Choroid plexus epithelial cell (primary cell): ENCODE measurements at regions not wholly inside any gene's neighbourhood (a gene's known extent, or its start where the extent isn't known, plus 50 kb on each side); places are given as distances from the start of the nearest gene placed in this dataset.

Experiments used
- DNase-seq: peaks from one replicate; pipeline ENCODE4 v3.0.0-alpha.2; 2010; ENCODE audit warnings: low read depth
- H3K4me3 ChIP-seq: 2 replicates; pipeline ENCODE4 v1.5.1; 2011; ENCODE audit warnings: low read depth, mild to moderate bottlenecking, control low read depth, low read length, moderate library complexity
- TF ChIP-seq, protein P1 (sequence below): conservative IDR thresholded peaks from 2 replicates; pipeline ENCODE4 v1.5.1; 2011; ENCODE audit warnings: low read depth, mild to moderate bottlenecking, control low read depth, inconsistent platforms, low read length, moderate library complexity

DNA sequence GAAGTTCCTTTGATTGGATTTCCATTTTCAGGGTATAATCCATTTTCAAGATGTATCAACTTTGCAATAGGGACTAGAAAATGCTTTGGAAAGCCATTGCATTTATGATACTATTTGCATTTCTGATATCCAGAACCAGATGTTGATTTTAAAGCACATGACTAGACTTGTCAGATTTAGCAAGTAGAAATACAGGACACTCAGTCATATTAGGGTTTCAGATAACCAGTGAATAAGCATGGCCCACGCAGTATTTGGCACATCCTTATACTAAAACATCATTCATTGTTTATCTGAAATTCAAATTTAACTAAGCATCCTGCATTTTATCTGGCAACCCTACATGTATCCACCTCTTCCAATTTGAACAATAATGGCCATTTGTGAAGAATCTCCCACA is 113.3 kb upstream of the DPT start:
- no peak overlapping the region for H3K4me3 ChIP-seq
- TF ChIP-seq, protein P1, sequence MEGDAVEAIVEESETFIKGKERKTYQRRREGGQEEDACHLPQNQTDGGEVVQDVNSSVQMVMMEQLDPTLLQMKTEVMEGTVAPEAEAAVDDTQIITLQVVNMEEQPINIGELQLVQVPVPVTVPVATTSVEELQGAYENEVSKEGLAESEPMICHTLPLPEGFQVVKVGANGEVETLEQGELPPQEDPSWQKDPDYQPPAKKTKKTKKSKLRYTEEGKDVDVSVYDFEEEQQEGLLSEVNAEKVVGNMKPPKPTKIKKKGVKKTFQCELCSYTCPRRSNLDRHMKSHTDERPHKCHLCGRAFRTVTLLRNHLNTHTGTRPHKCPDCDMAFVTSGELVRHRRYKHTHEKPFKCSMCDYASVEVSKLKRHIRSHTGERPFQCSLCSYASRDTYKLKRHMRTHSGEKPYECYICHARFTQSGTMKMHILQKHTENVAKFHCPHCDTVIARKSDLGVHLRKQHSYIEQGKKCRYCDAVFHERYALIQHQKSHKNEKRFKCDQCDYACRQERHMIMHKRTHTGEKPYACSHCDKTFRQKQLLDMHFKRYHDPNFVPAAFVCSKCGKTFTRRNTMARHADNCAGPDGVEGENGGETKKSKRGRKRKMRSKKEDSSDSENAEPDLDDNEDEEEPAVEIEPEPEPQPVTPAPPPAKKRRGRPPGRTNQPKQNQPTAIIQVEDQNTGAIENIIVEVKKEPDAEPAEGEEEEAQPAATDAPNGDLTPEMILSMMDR: no peak
- DNase-seq: no peak

DNA sequence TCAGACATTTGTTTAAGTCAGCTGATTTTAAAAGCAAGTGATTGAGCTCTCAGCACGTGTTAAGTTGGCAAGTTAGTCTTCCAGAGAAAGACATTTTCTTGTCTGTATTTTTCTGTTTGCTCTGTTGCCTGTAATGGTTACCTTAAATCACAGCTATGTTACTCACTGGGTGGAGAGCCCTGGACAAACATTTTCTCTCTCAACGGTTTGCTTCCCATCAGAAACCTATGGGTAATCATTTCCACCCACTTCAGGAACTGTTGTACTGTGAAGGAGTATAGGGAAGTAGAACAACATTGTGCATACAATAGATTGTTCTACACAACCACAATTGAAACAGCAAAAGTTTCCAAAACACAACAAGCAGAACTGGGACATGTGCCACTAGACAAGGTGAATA is 113.9 kb upstream of the DPT start:
- no peak for DNase-seq
- TF ChIP-seq, protein P1: no peak

DNA sequence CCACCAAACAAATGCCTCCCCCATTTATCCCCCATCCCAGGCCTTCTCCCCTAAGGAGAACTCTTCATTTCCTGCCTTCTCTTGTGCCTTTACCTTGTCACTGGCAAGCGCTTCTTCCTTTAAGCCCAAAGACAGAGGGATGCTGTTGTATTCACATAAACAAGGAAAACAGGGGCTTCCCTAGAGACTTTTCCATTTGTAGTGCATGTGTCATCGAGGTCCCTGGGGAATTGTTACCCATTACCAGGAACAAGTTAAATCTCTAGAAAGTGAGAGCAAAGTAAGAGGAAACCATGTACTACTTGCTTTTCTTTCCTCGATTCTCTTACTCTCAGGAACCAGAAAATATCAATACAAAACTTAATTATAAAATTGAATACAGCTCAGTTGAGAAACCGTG is 114.4 kb upstream of the DPT start:
- no peak for DNase-seq
- TF ChIP-seq, protein P1: no peak
- no peak overlapping the region for H3K4me3 ChIP-seq

More for the DNA sequence above, 113.9 kb upstream of the DPT start:
- H3K4me3 ChIP-seq: no peak overlapping the region

DNA sequence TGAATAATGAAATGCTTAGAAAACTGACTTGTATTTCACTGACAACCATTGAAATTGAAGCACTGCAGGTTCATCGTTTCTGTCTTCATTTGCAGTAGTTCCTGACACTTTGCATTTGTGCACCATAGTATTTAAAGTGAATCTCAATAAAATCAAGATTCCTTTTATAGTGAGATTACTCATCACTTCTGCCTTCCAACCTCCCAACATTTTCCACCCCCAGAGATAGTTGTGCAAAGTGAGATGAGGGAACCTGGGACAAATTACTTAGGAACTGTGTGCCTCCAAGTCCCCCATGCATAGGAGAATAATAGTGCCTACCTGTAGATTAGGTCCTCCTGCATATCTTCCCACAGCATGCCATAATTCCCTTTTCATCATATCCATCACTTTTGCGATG is 114.9 kb upstream of the DPT start:
- no peak overlapping the region for H3K4me3 ChIP-seq
- TF ChIP-seq, protein P1: no peak
- no peak for DNase-seq

DNA sequence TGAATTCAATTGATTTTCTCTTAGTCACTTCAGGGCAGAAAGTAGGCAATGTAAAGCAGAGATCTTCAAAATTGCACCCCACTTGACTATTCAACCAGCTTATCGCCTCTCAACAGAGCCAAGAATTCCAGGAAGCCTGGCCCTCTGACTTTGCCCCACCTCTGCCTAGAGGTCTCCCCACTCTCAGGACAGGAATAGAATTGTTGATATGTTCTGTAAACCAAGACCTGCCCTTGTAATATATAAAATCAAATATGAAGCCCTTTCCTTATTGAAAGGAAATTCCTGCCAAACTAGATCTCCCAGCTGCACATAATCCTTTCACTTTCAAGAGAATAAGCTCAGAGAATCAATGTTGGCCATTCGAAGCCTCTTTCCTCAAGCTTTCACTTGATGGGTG is 116.1 kb upstream of the DPT start:
- TF ChIP-seq, protein P1: no peak
- H3K4me3 ChIP-seq: no peak overlapping the region
- no peak for DNase-seq

GRCh38 chr1:168848051-168848450 is 119.0 kb upstream of the DPT start:
- TF ChIP-seq, protein P1: no peak
- no peak for DNase-seq
- no peak overlapping the region for H3K4me3 ChIP-seq

GRCh38 chr1:168861421-168862004 is 132.5 kb upstream of the DPT start:
- H3K4me3 ChIP-seq: no peak overlapping the region
- DNase-seq: no peak
- TF ChIP-seq, protein P1: no peak
